ENCODE measurements at regions not wholly inside any gene's neighbourhood (a gene's known extent, or its start where the extent isn't known, plus 50 kb on each side); places are given as distances from the start of the nearest gene placed in this dataset.

- TF ChIP-seq CTCF (IDR thresholded peaks at IDR 0.05), result no peak
- TF ChIP-seq EP300 (IDR thresholded peaks at IDR 0.05), result no peak
Observed at GRCh38 chr7:12815871-12816270, 128.4 kb downstream of the ARL4A start.

Measured in sigmoid colon (tissue), 4 donors.